NB4 (cell line): ENCODE measurements at regions not wholly inside any gene's neighbourhood (a gene's known extent, or its start where the extent isn't known, plus 50 kb on each side); places are given as distances from the start of the nearest gene placed in this dataset.
"Not testable (repeated sequence)": the region's sequence is repeated elsewhere in the genome, so short reads cannot be mapped to it uniquely, and the experiment has no call there.

Experiments used
- DNase-seq: peaks from one replicate; pipeline ENCODE4 v3.0.0; 2010; ENCODE audit warnings: low read depth
- H3K4me3 ChIP-seq: one replicate; pipeline ENCODE4 v1.5.1; 2011; ENCODE audit warnings: mild to moderate bottlenecking, low read depth, low read length, moderate library complexity
- CTCF ChIP-seq: IDR thresholded peaks from one replicate; pipeline ENCODE4 v1.5.1; 2012; ENCODE audit warnings: low read depth, low read length
- MYC ChIP-seq: IDR thresholded peaks from 2 replicates; pipeline ENCODE4 v1.6.1; 2011; ENCODE audit warnings: low read depth, low read length
- POLR2A ChIP-seq: IDR thresholded peaks from 2 replicates; pipeline ENCODE4 v1.6.1; 2011; ENCODE audit warnings: mild to moderate bottlenecking; ENCODE audit not compliant: insufficient read length; ENCODE audit errors: extremely low read depth
- TF ChIP-seq, protein P1 (sequence below): IDR thresholded peaks from 2 replicates; pipeline ENCODE4 v1.6.1; 2011; ENCODE audit warnings: low read depth, low read length

DNA sequence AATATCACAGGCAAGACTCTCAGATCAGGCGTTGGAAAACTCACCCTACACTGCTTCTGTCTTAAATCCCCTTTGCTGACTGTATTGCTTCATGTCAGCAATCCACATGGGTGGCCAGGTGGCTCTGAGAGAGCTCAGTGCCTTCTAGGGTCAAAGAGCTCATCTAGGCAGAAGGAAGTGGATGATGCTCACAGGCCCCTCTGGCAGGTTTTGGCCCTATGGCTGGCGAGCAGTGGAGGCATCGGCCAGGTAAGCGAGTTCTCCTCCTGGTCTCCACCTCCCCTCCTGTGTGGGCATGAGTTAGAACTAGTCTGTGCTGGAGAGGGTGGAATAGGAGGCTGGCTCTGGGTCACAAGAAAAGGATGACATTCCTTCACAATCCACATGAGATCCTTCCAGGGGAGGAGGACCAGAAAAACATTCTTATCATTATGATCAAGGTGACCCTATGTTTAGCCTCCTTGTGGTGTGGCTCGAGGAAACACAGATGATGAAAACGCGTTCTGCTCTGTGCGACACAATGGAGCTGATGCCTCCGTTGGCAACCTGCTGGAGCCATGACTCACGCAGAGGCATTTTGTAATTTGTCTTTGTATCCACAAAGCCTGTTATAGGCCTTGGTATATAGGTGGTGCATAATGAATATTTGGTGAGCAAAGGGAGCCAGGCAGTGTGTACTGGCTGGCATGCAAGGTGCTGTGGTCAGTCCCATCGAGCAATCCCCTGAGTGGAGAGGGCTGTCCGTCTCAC, 264.6 kb upstream of the RAB4A start:
- no peak overlapping the region for H3K4me3 ChIP-seq
- TF ChIP-seq MYC: peak; percentile 20; the same call in 1 of the 2 replicates
- TF ChIP-seq POLR2A: no peak
- no peak for TF ChIP-seq CTCF
- TF ChIP-seq, protein P1, sequence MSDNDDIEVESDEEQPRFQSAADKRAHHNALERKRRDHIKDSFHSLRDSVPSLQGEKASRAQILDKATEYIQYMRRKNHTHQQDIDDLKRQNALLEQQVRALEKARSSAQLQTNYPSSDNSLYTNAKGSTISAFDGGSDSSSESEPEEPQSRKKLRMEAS: no peak
- peak; percentile 80 for DNase-seq

DNA sequence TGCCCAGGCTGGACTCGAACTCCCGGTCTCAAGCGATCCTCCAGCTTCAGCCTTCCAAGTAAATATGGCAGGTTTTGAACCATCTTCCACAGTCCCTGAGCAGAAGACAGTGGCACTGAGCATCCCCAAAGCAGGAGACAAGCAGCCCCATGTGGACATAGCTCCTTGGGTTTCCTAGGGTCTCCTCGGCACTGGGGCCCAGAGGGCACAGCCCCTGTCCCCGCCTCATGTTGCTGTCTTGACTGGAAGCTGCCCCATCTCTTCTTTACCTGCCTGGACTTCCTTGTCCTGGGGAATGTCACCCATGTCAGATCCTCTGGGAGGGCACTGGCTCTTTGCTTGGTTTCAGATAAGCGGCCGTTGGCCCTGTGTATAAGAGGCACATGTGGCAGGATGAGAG, 263.7 kb upstream of the RAB4A start:
- H3K4me3 ChIP-seq: no peak overlapping the region
- DNase-seq: no peak
- TF ChIP-seq, protein P1: no peak
- TF ChIP-seq MYC (no peak), CTCF (no peak), POLR2A (no peak)

DNA sequence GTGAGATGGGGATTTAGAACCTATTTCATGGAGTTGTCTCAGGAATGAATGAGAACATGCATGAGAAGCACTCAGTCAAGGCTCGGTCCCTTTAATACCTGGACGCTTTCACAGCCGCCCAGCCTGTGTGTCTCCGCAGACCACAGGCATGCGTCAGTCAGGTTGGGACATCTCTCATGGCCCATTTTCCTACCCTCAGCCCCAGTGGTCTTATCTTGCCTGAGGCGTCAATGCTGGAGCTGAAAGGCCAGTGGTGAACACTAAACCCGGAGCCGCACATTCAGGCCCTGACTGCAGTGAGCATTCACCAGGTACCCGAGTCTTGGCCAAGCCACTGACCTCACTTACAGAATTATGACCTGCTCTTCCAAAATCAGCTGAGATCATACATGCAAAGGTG, 263.2 kb upstream of the RAB4A start:
- DNase-seq: no peak
- TF ChIP-seq POLR2A (no peak), MYC (no peak), CTCF (no peak)
- TF ChIP-seq, protein P1: no peak

GRCh38 chr1:229008347-229008746, 262.6 kb upstream of the RAB4A start:
- DNase-seq: peak; percentile 39
- H3K4me3 ChIP-seq: not testable (repeated sequence)

More for the DNA sequence above, 263.2 kb upstream of the RAB4A start:
- H3K4me3 ChIP-seq: no peak overlapping the region

DNA sequence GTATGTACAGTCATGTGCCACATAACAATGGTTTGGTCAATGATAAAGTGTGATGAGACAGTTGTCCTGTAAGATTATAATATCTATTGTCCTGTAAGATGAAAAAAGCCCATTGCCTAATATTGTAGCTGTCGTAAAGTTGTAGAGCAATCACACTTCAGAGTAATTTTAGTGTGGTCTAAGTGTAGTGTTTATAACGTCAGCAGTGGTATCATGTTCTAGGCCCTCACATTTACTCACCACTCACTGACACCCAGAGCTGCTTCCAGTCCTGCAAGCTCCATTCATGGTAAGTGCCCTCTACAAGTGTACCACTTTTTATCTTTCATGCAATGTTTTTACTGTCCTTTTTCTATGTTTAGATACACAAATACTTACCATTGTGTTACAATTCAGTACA, 259.9 kb upstream of the RAB4A start:
- H3K4me3 ChIP-seq: no peak overlapping the region
- TF ChIP-seq POLR2A (no peak), MYC (no peak), CTCF (no peak)
- TF ChIP-seq, protein P1: no peak
- no peak for DNase-seq

GRCh38 chr1:229012823-229013222, 258.1 kb upstream of the RAB4A start:
- no peak for DNase-seq
- H3K4me3 ChIP-seq: no peak overlapping the region
- no peak for TF ChIP-seq POLR2A
- TF ChIP-seq CTCF: no peak
- TF ChIP-seq, protein P1: no peak
- no peak for TF ChIP-seq MYC
